ENCODE measurements at regions not wholly inside any gene's neighbourhood (a gene's known extent, or its start where the extent isn't known, plus 50 kb on each side); places are given as distances from the start of the nearest gene placed in this dataset.

- TF ChIP-seq SNAI2 (CRISPR knock-in tag; IDR thresholded peaks at IDR 0.05) (no peak), CSDC2 (CRISPR knock-in tag; IDR thresholded peaks at IDR 0.05) (no peak), PATZ1 (CRISPR knock-in tag; IDR thresholded peaks at IDR 0.05; ENCODE audit: borderline replicate concordance) (no peak), TOX (CRISPR knock-in tag; IDR thresholded peaks at IDR 0.05; ENCODE audit: borderline replicate concordance) (no peak), CREB5 (CRISPR knock-in tag; IDR thresholded peaks at IDR 0.05; ENCODE audit: low read depth) (no peak), ZNF8 (CRISPR knock-in tag; IDR thresholded peaks at IDR 0.05) (no peak), ISL1 (CRISPR knock-in tag; IDR thresholded peaks at IDR 0.05) (no peak), TSHZ2 (CRISPR knock-in tag; IDR thresholded peaks at IDR 0.05) (no peak), POU6F1 (CRISPR knock-in tag; IDR thresholded peaks at IDR 0.05; ENCODE audit: borderline replicate concordance, low read depth) (no peak), ZFP3 (CRISPR knock-in tag; IDR thresholded peaks at IDR 0.05) (no peak)
Measured at GRCh38 chr9:25861421-25861820, 183.2 kb upstream of the TUSC1 start.

All from SK-N-SH treated with all-trans-retinoic acid at 6 μM for 48 hours (cell line).